CD14-positive monocyte (primary cell): ENCODE measurements at regions not wholly inside any gene's neighbourhood (a gene's known extent, or its start where the extent isn't known, plus 50 kb on each side); places are given as distances from the start of the nearest gene placed in this dataset.

Experiments used
- DNase-seq, 3 donors: peaks; one replicate each; pipeline ENCODE4 v3.0.0-alpha.2; 2011 to 2022
- H2AFZ ChIP-seq: 2 replicates; pipeline ENCODE4 v1.6.0; 2012; ENCODE audit warnings: mild to moderate bottlenecking, low read depth, low read length, inconsistent platforms; ENCODE audit not compliant: insufficient read depth, poor library complexity, severe bottlenecking
- H3K27ac ChIP-seq, 2 donors: 1 replicate in 1 of 2; 2 replicates in 1 of 2; pipeline ENCODE4 v1.5.1; 2012 to 2013; ENCODE audit warnings: low read length in 2 of 2, control low read depth in 1 of 2, inconsistent platforms in 1 of 2, low read depth in 1 of 2, mild to moderate bottlenecking in 1 of 2
- H3K27me3 ChIP-seq, 2 donors: one replicate each; pipeline versions ENCODE4 v1.6.0 to v1.6.1; 2011 to 2013; ENCODE audit warnings: low read length in 2 of 2; ENCODE audit not compliant: control insufficient read depth in 2 of 2, insufficient read depth in 2 of 2
- H3K36me3 ChIP-seq, 2 donors: replicated peaks in 1 of 2; 1 replicate in 1 of 2; 2 replicates in 1 of 2; pipeline versions ENCODE4 v1.5.1 to v1.6.1; 2012 to 2013; ENCODE audit warnings: low read length in 2 of 2, control low read depth in 1 of 2, inconsistent platforms in 1 of 2, mild to moderate bottlenecking in 1 of 2; ENCODE audit not compliant: insufficient read depth in 2 of 2, control insufficient read depth in 1 of 2
- H3K4me1 ChIP-seq, 2 donors: 1 replicate in 1 of 2; 2 replicates in 1 of 2; pipeline versions ENCODE4 v1.5.1 to v1.6.1; 2012 to 2013; ENCODE audit warnings: low read length in 2 of 2, control low read depth in 1 of 2, inconsistent platforms in 1 of 2, mild to moderate bottlenecking in 1 of 2, moderate library complexity in 1 of 2; ENCODE audit not compliant: insufficient read depth in 2 of 2, control insufficient read depth in 1 of 2
- H3K4me2 ChIP-seq: replicated peaks from 2 replicates; pipeline ENCODE3; 2012; ENCODE audit warnings: low read length, moderate library complexity, mild to moderate bottlenecking; ENCODE audit not compliant: poor library complexity, severe bottlenecking; ENCODE audit errors: extremely low read depth
- H3K4me3 ChIP-seq, 3 experiments: fragments of 200-600 bp in 1 of 3; sonication (generic) in 1 of 3; replicated peaks in 1 of 3; 1 replicate in 2 of 3; 2 replicates in 1 of 3; pipeline ENCODE4 v1.5.1; 2011 to 2013; ENCODE audit warnings: low read length in 3 of 3, mild to moderate bottlenecking in 3 of 3, control low read depth in 2 of 3, low read depth in 2 of 3, inconsistent platforms in 1 of 3, moderate library complexity in 1 of 3
- H3K79me2 ChIP-seq: 2 replicates; pipeline ENCODE4 v1.6.0; 2012; ENCODE audit warnings: mild to moderate bottlenecking, control low read depth, inconsistent platforms, low read length, moderate library complexity; ENCODE audit not compliant: insufficient read depth
- H3K9ac ChIP-seq: 2 replicates; pipeline ENCODE4 v1.6.0; 2017; ENCODE audit warnings: low read length, mild to moderate bottlenecking; ENCODE audit not compliant: insufficient read depth, poor library complexity, severe bottlenecking
- H3K9me3 ChIP-seq, 2 donors: replicated peaks in 1 of 2; 1 replicate in 1 of 2; 2 replicates in 1 of 2; pipeline versions ENCODE4 v1.5.1 to v1.6.1; 2012 to 2013; ENCODE audit warnings: low read length in 2 of 2, control low read depth in 1 of 2; ENCODE audit not compliant: control insufficient read depth in 1 of 2, insufficient read depth in 1 of 2
- H4K20me1 ChIP-seq: 2 replicates; pipeline ENCODE4 v1.6.0; 2012; ENCODE audit warnings: mild to moderate bottlenecking, low read length, control low read depth, moderate library complexity; ENCODE audit not compliant: insufficient read depth
- H3K27ac Mint-ChIP-seq, 7 donors: one replicate each; pipeline ENCODE4 v1.8.0; 2020; ENCODE audit warnings: mild to moderate bottlenecking in 7 of 7, mixed read lengths in 7 of 7, moderate library complexity in 6 of 7, inconsistent platforms in 2 of 7
- H3K27me3 Mint-ChIP-seq, 3 donors: one replicate each; pipeline ENCODE4 v1.8.0; 2021 to 2022; ENCODE audit warnings: low read depth in 3 of 3, mild to moderate bottlenecking in 3 of 3, mixed read lengths in 3 of 3, moderate library complexity in 3 of 3, inconsistent platforms in 1 of 3
- H3K36me3 Mint-ChIP-seq, 2 donors: one replicate each; pipeline ENCODE4 v1.8.0; 2020; ENCODE audit warnings: mixed read lengths in 2 of 2, inconsistent platforms in 1 of 2, mild to moderate bottlenecking in 1 of 2
- H3K4me1 Mint-ChIP-seq: one replicate; pipeline ENCODE4 v1.8.0; 2020; ENCODE audit warnings: mild to moderate bottlenecking, mixed read lengths
- H3K4me3 Mint-ChIP-seq, 2 donors: one replicate each; pipeline ENCODE4 v1.8.0; 2020; ENCODE audit warnings: mild to moderate bottlenecking in 2 of 2, mixed read lengths in 2 of 2, moderate library complexity in 1 of 2
- H3K9me3 Mint-ChIP-seq, 7 donors: one replicate each; pipeline ENCODE4 v1.8.0; 2020 to 2022; ENCODE audit warnings: mixed read lengths in 7 of 7, mild to moderate bottlenecking in 6 of 7, moderate library complexity in 6 of 7, inconsistent platforms in 2 of 7
- intact Hi-C, 2 donors: fragments of 100-400 bp; cut with micrococcal nuclease; formaldehyde crosslinking; loops; one replicate each; pipeline versions ENCODE4 v1.15.0 to v1.15.1; 2023
- TF ChIP-seq, protein P1 (sequence below): fragments of 200-600 bp; IDR thresholded peaks from one replicate; pipeline ENCODE4 v1.8.0; 2022; ENCODE audit warnings: antibody characterized with exemption, mild to moderate bottlenecking

DNA sequence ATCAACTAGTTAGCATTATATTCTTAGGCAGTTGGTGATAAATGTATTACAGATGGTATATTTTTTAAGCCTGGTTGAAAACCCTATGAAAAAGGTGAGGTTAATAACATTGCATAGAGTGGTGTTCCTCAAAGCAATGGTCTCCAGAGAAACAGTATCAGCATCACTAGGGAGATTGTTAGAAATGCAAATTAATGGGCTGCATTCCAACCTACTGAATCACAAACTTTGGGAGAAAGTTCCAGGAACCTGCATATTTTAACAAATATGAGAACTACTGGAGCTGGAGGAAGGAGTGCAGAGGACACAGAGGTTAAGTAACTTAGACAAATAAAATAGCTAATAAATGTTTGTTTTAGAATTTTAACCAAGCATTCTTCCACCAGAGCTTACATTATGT, 166.9 kb upstream of the PCDH10 start:
- Mint-ChIP-seq H3K4me1 (no peaks in the 10 kb centered on the region), H3K27me3 (peaks cover 0 to 1% (median 0%) of the 10 kb centered on the region in 3 donors), H3K27ac (no peak overlapping the region), H3K4me3 (no peak overlapping the region), H3K36me3 (no peaks in the 10 kb centered on the region), H3K9me3 (peaks cover 0 to 1% (median 0%) of the 10 kb centered on the region in 7 donors)
- TF ChIP-seq, protein P1, sequence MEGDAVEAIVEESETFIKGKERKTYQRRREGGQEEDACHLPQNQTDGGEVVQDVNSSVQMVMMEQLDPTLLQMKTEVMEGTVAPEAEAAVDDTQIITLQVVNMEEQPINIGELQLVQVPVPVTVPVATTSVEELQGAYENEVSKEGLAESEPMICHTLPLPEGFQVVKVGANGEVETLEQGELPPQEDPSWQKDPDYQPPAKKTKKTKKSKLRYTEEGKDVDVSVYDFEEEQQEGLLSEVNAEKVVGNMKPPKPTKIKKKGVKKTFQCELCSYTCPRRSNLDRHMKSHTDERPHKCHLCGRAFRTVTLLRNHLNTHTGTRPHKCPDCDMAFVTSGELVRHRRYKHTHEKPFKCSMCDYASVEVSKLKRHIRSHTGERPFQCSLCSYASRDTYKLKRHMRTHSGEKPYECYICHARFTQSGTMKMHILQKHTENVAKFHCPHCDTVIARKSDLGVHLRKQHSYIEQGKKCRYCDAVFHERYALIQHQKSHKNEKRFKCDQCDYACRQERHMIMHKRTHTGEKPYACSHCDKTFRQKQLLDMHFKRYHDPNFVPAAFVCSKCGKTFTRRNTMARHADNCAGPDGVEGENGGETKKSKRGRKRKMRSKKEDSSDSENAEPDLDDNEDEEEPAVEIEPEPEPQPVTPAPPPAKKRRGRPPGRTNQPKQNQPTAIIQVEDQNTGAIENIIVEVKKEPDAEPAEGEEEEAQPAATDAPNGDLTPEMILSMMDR, result no peak
- Histone ChIP-seq H3K4me3 (no peak overlapping the region), H3K27ac (no peak overlapping the region), H3K4me2 (no peak overlapping the region), H3K9ac (no peak overlapping the region), H3K36me3 (no peaks in the 10 kb centered on the region), H3K4me1 (no peaks in the 10 kb centered on the region), H4K20me1 (no peaks in the 10 kb centered on the region), H3K9me3 (peaks cover 0 to 6% of the 10 kb centered on the region in 2 donors), H2AFZ (no peak overlapping the region), H3K27me3 (no peaks in the 10 kb centered on the region), H3K79me2 (no peaks in the 10 kb centered on the region)
- intact Hi-C loops, result no loop called here
- DNase-seq, result no peak

DNA sequence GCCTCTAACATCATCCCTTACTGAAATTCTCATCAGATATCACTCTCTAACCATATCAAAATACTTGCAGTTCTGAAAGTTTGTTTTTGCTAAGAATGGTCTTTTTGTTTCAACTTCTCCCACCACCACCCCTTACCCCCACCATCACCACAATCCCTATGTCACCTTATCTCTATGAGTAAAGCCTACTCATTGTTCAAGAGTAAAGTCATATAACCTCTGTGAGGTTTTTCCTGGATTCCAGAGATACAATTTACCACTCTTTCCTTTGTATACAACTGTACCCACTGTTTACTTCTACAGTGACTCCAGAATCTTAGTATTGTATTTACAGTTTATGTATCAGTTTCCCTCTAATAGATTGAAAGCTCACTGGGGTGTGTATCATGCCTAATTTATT, 158.0 kb upstream of the PCDH10 start:
- no peaks in the 10 kb centered on the region for H3K36me3 ChIP-seq
- no peaks in the 10 kb centered on the region for H3K4me1 Mint-ChIP-seq

More for the DNA sequence above, 158.0 kb upstream of the PCDH10 start:
- Mint-ChIP-seq H3K4me3 (no peak overlapping the region), H3K27ac (no peak overlapping the region), H3K27me3 (peaks cover 0 to 1% (median 0%) of the 10 kb centered on the region in 3 donors), H3K9me3 (peaks cover 0 to 6% (median 0%) of the 10 kb centered on the region in 7 donors), H3K36me3 (no peaks in the 10 kb centered on the region)
- no peak overlapping the region for H3K4me3 ChIP-seq
- no peak overlapping the region for H3K9ac ChIP-seq
- no peak overlapping the region for H3K4me2 ChIP-seq
- no peaks in the 10 kb centered on the region for H4K20me1 ChIP-seq
- intact Hi-C loops, result no loop called here
- TF ChIP-seq, protein P1, result no peak
- no peak overlapping the region for H3K27ac ChIP-seq
- no peak for DNase-seq
- H3K79me2 ChIP-seq, result no peaks in the 10 kb centered on the region
- H3K9me3 ChIP-seq, result no peaks in the 10 kb centered on the region
- no peaks in the 10 kb centered on the region for H3K27me3 ChIP-seq
- no peaks in the 10 kb centered on the region for H3K4me1 ChIP-seq
- H2AFZ ChIP-seq, result no peak overlapping the region
